ENCODE measurements at regions not wholly inside any gene's neighbourhood (a gene's known extent, or its start where the extent isn't known, plus 50 kb on each side); places are given as distances from the start of the nearest gene placed in this dataset.

DNA sequence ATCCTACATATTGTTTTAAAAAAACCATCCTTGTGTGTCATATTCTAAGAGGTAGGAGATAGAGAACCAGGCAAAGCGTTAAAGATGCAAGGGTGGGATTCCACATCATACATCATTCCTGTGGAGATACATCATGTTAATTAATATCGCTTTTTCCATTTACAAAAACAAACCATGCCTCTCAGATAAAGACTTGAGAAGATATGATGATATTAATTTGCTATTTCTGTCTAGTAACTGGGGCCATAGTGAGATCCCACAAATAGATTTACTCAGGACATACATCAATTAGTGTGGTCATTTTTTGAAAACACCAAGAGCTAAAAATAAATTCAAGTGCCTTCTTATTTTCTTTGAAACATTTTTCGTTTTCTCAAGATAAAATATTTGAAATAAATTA is 165.4 kb upstream of the TARS1 start:
- TF ChIP-seq, protein P1, sequence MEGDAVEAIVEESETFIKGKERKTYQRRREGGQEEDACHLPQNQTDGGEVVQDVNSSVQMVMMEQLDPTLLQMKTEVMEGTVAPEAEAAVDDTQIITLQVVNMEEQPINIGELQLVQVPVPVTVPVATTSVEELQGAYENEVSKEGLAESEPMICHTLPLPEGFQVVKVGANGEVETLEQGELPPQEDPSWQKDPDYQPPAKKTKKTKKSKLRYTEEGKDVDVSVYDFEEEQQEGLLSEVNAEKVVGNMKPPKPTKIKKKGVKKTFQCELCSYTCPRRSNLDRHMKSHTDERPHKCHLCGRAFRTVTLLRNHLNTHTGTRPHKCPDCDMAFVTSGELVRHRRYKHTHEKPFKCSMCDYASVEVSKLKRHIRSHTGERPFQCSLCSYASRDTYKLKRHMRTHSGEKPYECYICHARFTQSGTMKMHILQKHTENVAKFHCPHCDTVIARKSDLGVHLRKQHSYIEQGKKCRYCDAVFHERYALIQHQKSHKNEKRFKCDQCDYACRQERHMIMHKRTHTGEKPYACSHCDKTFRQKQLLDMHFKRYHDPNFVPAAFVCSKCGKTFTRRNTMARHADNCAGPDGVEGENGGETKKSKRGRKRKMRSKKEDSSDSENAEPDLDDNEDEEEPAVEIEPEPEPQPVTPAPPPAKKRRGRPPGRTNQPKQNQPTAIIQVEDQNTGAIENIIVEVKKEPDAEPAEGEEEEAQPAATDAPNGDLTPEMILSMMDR (IDR thresholded peaks at IDR 0.05), result no peak

DNA sequence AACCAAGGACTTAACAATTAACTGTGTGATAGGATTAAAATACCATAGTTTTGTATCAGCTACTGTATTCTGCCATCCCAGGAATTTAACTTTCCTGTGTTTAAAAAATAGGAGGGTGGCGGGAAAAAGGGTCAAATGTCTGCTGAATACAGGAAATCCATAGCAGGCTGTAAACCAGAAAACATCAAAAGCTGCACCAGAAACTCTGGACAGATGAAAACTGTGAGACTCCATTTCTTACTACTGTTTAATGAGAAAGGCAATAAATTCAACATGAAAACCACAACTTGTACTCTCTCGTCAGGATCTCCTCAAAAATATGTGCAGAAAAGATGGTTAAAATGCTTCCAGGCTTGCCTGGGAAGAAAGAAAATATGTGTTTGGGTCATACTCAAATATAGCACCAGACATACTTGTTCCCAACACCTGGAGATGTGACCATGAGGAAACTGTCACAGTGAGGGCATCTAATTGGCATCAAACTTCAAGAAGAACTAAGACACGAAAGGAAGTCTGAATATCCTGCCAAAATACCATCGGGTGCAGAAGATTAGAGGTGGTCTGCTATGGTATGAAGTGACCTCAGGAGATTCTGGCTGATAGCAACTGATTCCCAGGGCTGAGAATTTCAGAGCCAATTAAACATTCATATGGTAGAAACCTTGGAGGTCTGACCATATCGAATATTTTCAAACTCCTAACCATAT is 164.7 kb upstream of the TARS1 start:
- TF ChIP-seq, protein P1 (IDR thresholded peaks at IDR 0.05), result no peak

DNA sequence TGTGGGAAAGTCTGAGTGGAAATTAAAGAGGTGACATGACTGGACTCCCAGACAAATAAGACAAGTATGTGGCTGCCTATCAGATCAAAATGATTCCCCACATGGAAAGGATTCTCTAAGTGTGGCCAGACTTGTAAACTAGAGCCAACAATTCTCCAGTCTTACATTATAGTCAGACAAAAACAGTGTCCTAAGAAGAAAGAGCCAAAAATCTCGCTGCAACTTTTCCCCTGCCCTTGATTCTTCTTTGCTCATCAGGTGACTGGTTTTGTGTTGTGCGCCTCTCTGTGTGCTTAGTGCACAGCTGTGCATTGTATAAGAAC is 164.2 kb upstream of the TARS1 start:
- TF ChIP-seq, protein P1 (IDR thresholded peaks at IDR 0.05), result no peak

DNA sequence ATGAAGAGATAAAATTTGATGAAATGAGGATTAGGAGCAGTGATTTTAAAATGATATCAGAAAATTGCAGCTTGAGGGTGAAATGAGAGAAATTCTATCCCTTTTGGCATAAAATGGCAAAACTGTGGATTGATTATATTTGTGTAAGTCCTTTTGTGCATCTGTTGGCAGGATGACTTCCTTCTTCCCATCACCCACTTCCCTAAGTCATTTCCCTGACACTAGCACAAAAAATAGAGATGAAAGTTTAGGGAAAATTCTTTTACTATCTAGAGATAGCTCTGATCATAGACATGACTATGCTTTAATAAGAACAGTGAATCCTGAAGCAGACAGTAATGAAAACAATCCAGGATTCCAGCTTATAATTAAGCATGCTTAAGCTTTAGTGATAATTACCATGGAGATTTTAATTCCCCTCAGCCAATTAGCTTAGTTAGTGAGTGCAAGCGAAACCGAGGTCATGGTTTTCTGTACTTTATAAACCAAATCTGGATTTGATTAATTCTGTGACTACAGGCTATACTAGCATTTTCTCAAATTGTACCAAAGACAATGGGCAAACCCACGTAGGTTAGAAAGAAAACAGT is 163.6 kb upstream of the TARS1 start:
- TF ChIP-seq, protein P1 (IDR thresholded peaks at IDR 0.05), result no peak

DNA sequence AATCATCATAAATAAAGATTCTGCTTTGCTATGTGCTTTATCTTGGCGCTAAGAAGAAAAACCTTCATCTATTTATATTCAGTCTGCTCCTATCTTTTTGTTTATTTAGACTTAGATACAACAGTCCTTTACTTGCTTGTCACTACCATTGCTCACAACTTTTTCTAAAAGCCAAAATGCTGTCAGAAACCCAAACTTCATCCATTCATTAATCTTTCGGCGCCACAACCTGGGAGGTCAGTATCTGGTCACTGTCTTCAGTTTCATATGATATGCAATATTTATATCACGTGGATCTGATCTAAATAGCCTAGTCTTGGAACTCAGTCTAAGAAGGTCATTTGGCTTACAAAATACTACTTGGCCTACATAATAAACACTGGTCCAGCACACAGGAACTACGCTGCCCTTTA is 159.3 kb upstream of the TARS1 start:
- TF ChIP-seq, protein P1 (IDR thresholded peaks at IDR 0.05), result no peak

DNA sequence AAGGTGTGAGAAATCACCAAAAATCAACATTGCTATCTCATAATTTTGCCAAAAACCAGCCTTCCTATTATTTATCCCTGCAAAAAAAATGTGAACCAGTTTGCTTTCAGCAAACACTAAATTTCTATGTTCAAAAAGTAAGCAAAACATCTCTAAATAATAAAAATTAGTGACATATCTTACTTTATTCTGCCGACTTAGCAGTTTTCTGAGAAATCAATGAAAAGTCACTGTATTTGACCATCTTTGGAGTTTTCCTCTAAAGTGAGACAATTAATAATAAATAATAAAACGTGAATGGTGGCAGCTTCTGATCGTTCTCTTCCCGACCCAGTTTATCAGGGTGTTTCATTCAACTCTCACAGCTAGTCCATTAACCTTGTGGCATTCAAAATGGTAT is 158.6 kb upstream of the TARS1 start:
- TF ChIP-seq, protein P1 (IDR thresholded peaks at IDR 0.05), result no peak

DNA sequence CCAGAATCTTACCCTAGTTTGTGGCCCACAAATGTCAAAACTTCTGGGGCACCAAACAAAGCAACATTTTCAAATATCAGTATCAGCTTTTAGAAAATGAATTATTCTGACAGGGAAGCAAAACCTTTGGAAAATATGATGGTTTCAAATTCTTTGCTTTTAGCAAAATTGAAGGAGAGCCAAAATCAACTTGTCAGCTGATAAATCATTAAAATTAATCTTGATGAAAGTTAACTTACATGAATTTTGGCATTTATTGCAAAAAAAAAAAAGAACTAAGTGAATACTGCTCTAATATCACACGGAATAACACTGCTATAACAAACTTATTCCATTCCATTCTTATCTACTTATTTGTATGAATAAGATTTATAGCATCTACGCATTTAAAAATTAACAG is 158.1 kb upstream of the TARS1 start:
- TF ChIP-seq, protein P1 (IDR thresholded peaks at IDR 0.05), result no peak
